ENCODE measurements at regions not wholly inside any gene's neighbourhood (a gene's known extent, or its start where the extent isn't known, plus 50 kb on each side); places are given as distances from the start of the nearest gene placed in this dataset.
"Not testable (repeated sequence)": the region's sequence is repeated elsewhere in the genome, so short reads cannot be mapped to it uniquely, and the experiment has no call there.

DNA sequence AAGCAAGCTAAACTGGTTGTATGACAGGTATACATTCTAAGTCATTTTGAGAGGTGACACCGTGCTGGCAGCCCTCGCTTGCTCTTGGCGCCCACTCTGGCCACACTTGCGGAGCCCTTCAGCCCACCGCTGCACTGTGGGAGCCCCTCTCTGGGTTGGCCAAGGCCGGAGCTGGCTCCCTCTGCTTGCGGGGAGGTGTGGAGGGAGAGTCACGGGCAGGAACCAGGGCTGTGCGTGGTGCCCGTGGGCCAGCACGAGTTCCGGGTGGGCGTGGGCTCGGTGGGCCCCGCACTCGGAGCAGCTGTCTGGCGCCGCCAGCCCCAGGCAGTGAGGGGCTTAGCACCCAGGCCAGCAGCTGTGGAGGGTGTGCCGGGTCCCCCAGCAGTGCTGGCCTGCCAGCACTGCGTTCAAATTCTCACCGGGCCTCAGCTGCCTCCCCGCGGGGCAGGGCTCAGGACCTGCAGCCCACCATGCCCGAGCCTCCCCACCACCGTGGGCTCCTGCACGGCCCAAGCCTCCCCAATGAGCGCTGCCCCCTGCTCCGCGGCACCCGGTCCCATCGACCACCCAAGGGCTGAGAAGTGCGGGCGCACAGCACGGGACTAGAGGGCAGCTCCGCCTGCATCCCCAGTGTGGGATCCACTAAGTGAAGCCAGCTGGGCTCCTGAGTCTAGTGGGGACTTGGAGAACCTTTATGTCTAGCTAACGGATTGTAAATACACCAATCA is 269.0 kb upstream of the MKLN1 start:
- not testable (repeated sequence) for DNase-seq

DNA sequence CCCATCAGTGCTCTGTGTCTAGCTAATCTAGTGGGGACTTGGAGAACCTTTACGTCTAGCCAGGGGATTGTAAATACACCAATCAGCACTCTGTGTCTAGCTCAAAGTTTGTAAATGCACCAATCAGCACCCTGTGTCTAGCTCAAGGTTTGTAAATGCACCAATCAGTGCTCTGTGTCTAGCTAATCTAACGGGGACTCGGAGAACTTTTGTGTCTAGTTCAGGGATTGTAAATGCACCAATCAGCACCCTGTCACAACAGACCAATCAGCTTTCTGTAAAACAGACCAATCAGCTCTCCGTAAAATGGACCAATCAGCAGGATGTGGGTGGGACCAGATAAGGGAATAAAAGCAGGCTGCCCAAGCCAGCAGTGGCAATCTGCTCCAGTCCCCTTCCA is 268.3 kb upstream of the MKLN1 start:
- DNase-seq, result not testable (repeated sequence)

GRCh38 chr7:131061158-131061557 is 266.5 kb upstream of the MKLN1 start:
- DNase-seq, result no peak

DNA sequence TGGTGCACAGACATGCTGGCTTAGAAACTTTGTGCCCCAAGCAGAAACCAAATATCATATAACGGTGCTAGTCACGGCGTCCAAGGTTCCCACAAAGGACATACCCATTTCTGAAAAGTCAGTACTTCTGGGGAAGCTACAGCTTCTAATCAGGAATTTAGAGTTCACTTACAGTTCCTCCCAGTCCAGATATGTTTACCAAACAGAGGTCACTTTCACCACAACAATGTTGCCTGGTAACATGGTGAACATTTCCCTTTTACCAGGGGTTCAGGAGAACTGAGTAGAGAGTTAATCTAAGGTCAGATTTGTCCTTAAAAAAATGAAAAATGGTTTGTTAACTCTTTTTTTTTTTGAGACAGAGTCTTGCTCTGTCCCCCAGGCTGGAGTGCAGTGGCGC is 265.9 kb upstream of the MKLN1 start:
- no peak for DNase-seq

DNA sequence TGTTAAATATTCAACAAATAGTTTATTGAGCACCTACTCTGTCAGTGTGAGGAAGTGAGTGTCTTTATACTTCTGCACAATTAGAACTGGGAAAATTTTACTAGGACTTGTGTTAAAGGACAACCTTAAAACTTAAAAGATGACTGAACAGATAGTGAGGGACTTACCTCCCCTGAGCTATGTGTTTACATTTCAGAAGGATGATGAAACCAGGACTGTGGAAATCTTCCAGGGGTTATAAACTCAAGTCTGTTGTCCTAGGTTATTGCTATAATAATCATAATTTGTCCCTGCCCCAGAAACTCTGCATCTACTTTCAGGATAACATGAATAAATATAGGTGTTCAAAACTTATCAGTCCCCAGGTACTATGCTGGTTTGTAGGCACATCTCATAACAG is 261.0 kb upstream of the MKLN1 start:
- DNase-seq, result no peak

DNA sequence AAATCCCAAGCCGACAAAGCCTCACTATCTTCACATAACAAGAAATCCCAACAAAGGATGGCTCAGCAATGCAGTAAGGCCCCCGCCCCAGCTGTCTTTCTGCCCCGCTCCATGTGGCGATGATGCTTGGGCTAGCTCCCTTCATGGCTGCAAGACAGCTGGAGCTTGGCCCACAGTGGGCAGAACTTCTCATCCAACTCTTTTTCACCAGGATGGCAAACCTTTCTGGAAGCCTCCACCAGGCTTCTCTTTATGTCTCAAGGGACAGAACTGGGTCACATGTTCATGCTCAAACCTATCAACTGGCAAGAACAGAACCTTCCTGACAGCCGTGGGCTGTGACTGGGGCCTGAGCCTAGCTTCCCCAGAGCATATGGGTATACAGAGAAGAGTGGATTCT is 260.5 kb upstream of the MKLN1 start:
- DNase-seq, result no peak

- DNase-seq, result no peak
Measured at GRCh38 chr7:131068604-131069021, 259.1 kb upstream of the MKLN1 start.

- DNase-seq, result no peak
Measured at GRCh38 chr7:131071786-131072504, 255.7 kb upstream of the MKLN1 start.

GRCh38 chr7:131072505-131073091 is 255.1 kb upstream of the MKLN1 start:
- no peak for DNase-seq

DNA sequence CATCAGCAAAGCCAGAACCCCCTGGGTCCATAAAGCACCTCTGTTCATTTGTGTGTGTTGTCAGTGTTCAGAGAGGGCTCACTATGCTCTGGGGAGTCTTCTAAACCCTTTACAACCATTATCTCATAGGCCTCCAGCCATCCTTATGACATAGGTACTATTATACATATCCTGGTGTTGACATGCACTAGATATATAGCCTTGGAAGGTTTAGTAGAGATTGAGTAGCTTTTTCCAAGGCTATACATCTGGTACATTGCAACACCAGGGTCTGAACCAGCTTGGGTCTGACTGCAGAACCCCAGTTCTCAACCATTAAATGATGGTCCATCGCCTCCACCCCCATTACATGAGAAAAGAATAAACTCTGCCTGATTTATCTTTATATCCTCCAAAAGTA is 253.6 kb upstream of the MKLN1 start:
- no peak for DNase-seq

GRCh38 chr7:131074585-131074984 is 253.1 kb upstream of the MKLN1 start:
- DNase-seq, result no peak

DNA sequence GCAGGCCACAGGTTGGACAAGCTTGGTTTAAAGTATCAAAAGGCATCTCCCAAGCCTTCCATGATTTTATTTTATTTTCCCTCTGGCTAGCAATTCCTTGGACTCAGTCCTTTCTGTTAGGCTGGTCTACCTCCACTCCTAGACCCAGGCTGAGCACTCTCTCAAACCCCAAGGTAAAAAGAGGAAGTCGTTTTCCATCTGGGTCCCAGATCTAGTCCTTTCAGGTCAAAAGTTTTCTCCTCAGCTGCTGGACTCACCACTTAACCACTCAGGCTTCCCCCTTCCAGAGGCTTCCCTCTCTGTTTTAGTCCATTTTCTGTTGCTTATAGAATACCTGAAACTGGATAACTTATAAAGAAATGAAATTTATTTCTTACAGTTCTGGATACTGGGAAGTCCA is 252.3 kb upstream of the MKLN1 start:
- DNase-seq, result no peak

GRCh38 chr7:131076032-131076431 is 251.6 kb upstream of the MKLN1 start:
- no peak for DNase-seq

- no peak for DNase-seq
Measured at GRCh38 chr7:131076711-131077181, 250.9 kb upstream of the MKLN1 start.

DNA sequence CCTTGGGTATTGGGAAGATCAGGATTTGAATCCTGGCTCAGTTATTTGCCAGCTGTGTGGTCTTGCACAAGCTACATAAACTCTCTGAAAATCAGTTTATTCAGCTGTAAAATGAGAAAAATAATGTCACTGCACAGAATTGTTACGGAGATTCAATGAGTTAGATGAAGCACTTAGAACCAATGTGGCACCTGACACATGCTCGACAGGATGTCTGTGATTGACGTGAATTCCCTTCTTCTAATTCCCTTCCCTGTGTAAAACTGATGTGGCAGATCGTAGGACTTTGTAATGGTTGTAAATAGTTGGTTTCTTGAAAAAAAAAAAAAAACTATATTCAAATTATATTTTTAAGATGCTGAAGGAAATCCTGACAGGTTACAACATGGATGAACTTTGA is 249.9 kb upstream of the MKLN1 start:
- no peak for DNase-seq

GRCh38 chr7:131080754-131081153 is 246.9 kb upstream of the MKLN1 start:
- DNase-seq, result no peak

- DNase-seq, result no peak
Measured at GRCh38 chr7:131081308-131081707, 246.4 kb upstream of the MKLN1 start.

DNA sequence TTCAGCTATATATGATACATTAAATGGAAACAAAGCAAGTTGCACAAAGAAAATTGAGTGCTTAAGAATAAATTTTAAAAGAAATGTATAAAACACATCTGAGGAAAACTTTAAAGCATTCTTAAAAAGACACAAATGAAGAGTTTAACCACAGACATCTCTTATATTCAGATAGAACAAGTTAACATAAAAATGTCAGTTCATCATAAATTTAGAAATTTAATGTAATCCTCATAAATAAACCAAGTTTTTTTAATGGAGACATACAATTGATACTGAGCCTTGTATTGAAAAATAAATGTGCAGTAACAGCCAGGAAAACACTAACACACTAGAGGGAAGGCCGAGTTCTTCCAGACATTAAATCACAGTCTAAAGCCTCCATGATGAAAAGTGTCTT is 243.9 kb upstream of the MKLN1 start:
- DNase-seq, result no peak

- DNase-seq, result not testable (repeated sequence)
Measured at GRCh38 chr7:131084336-131084735, 243.3 kb upstream of the MKLN1 start.

- no peak for DNase-seq
Measured at GRCh38 chr7:131087756-131088658, 239.7 kb upstream of the MKLN1 start.

GRCh38 chr7:131090188-131090587 is 237.5 kb upstream of the MKLN1 start:
- DNase-seq, result no peak

DNA sequence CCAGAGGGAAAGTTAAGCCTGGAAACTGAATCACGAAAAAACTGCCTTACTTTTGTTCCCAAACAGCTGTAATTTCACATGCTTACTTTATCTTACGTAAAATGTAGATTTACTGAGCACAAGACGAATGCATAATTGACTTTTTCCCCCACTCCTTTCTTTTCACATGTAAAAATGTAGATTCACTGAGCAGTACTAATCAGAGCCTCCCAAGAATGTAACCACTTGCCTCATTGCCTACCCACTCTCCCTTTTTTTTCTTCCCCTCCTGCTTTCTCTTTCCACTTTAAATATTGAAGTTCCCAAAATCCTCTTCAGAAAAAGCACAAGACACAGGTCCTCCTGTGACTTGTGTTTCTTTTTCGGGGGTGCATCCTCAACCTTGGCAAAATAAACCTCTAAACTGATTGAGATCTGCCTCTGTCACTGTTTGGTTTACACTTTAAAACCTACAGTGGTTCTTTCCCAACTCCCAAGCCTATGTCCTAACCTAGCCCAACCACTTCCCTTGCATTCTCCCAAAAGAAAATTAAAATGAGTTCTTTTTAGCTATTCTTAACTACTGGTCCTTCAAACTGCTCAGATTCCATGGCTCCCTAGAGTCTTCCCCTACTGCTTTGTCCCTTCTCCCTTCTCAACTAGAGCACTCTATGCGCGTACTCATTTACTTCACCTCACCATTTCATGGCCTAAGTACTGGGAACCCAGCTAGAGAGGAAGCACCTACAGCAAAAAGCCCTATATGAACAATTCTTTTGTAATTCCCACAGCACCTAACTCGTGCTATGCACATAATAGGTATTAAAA is 236.6 kb upstream of the MKLN1 start:
- no peak for DNase-seq

Data from NCI-H146 (cell line).